ENCODE measurements at regions not wholly inside any gene's neighbourhood (a gene's known extent, or its start where the extent isn't known, plus 50 kb on each side); places are given as distances from the start of the nearest gene placed in this dataset.
"Not testable (repeated sequence)": the region's sequence is repeated elsewhere in the genome, so short reads cannot be mapped to it uniquely, and the experiment has no call there.

DNA sequence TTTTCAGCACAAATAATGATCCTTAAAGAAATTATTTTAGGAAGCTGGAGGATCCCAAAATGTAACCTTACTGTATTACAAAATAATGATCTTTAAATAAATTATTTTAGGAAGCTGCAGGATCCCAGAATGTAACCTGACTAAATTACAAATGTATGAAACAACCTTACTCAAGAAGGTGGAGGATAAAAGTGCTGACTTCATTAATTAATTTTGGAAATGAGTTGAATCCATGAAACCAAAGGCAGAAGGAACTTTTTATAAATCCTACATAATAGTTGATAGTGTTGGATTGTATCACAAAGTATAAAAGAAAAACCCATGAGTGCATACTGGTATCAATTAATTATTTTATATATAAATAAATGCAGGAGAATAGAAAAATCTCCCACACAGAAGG lies 859.9 kb downstream of the KCNJ2 start:
- no peak for DNase-seq

- DNase-seq = not testable (repeated sequence)
Measured at GRCh38 chr17:71031286-71031685, 862.0 kb downstream of the KCNJ2 start.

DNA sequence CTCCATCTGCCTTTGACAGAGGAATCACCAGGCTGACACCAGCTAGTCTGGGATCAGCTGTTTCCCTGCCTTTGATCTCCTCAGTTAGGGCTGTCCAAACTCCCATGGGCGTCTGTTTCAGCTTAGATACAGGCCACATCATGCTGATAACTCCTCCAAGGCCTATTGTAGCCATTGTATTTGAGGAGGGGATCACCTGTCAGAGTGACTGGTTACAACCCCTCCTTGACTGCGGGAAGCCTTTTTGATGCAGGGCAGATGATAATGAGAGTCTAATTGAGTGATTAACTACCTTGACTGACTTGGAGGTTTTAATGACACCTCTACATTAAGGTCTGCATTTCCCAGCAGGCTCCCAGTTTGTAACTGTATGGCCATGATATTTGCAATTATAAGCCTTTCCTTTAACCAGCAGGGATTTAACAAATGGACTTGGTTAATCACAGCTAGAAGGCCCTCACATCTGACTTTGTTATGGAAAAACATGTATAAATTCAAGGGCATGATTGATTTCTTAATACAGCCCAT lies 863.5 kb downstream of the KCNJ2 start:
- DNase-seq = no peak

- no peak for DNase-seq
Measured at GRCh38 chr17:71033336-71033735, 864.0 kb downstream of the KCNJ2 start.

DNA sequence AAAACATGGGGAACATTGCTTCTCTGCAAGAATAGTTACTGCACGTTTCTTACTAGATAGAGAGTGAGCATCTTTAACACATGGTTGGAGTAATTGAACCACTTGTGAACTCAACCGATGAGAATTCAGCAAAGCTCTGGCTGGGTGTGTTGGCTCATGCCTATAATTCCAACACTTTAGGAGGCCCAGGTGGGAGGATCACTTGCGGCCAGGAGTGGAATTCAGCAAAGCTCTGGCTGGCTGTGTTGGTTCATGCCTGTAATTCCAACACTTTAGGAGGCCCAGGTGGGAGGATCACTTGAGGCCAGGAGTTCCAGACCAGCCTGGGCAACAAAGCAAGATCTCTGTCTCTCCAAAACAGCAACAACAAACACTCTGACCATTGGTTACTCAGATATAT lies 865.9 kb downstream of the KCNJ2 start:
- DNase-seq = no peak

DNA sequence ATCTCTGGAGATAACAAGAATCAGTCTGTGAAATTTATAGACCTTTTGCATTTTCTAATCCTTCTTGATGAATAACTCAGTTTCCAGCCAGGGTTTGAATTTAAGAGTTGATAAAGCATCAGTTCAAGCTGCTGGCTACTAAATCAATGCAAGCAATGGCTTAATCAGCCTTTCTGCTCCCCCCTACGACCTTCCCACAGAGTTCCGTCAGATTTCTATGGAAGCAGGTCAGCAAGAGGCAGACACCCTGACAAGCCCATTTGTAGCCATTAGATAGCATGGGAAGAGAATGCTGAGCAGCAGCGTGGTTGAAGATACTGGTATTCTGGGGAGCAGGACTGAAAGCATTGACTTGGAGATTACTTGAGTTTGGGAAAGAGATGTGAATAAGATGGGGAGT lies 868.1 kb downstream of the KCNJ2 start:
- DNase-seq = no peak

DNA sequence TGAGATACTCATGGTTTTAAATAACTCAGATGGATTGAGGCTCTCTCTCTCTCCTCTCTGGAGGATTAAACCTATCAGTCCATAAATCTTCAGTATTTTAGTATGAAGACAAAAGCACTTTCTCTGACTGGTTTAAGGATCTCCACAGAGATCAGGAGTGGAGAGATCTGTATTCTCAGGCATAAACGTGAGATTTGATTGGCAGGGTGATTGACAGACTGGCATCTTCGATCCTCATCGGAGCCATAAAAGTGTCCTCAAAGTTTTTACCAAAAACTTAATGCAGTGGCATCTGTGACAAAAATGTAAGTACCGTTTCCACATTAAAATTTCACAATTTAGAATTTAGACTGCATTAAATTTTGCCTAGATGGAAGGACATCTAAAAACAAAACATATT lies 870.1 kb downstream of the KCNJ2 start:
- no peak for DNase-seq

- DNase-seq = no peak
Measured at GRCh38 chr17:71052971-71053370, 883.6 kb downstream of the KCNJ2 start.

GRCh38 chr17:71055128-71055527 lies 885.8 kb downstream of the KCNJ2 start:
- no peak for DNase-seq

- DNase-seq = no peak
Measured at GRCh38 chr17:71057448-71057847, 888.1 kb downstream of the KCNJ2 start.

GRCh38 chr17:71057938-71058337 lies 888.6 kb downstream of the KCNJ2 start:
- no peak for DNase-seq

DNA sequence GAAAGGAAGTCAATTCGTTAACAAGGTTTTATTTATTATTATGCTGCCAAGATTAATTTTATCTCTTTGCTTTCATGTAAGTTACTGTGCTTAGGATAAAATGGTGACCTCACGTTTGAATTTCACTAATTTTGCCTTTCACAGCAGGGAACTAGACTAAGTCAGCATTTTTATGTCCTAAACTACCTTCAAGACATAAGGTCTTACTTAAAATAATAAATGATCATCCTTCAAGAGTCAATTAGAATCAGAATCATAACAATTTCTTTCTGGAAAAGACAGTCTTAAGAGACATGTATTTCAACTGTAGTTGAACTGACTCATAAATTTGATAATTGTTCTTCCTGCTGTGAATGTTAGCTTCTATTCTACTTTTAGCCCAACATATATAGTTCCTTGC lies 893.8 kb downstream of the KCNJ2 start:
- no peak for DNase-seq

DNA sequence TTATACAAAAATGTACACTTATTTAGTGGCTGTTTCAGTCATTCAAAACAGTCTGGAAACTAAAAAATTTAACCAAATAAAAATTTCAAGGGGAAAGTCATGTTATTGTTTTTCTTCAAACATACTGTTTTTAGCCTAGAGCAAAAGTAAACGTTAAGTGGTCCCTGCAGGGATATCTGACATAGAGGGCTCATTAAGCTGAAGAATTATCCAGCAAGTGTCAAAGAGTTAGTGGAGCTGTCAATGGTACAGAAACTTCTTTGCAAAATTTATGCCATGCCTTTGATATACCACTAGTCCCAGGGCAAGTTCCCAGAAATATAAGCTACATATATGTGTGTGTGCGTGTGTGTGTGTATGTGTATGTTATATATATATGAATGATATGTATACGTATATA lies 894.2 kb downstream of the KCNJ2 start:
- DNase-seq = no peak

DNA sequence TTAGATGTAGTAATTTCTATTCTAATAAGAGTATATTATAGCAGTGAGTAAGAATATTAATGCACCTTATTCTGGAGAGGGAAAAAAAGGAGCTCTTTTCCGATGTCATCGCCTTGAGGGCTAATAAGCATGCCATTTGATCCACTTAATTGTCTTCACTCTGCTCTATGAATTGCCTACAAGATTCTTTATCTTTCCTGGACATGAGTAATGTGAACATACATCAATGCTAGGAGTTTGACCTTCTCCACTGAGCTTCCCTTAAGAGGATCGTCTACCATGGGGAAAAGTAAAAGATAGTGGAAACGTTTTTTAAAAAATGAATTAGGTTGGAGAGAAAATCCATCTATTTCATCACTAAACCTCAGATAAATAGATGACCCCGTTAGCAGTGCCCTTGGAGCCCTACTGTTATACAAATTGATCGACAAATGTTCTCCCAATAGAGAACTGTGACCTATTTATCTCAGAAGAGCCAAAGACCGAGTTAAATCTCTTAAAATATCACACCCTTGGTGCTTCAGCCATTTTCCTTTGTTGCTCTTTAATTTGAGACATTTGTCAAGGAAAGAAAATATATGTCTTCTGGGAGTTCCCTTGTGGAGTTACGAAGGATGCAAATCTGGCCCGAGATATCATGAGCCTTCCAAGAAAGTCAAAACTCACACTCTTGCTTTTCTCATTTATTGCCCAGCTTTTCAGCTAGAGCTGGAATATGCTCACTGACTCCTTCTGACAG lies 898.5 kb downstream of the KCNJ2 start:
- no peak for DNase-seq

GRCh38 chr17:71068408-71068750 lies 899.0 kb downstream of the KCNJ2 start:
- DNase-seq = no peak

- DNase-seq = no peak
Measured at GRCh38 chr17:71071041-71071440, 901.7 kb downstream of the KCNJ2 start.

- no peak for DNase-seq
Measured at GRCh38 chr17:71071837-71072236, 902.5 kb downstream of the KCNJ2 start.

DNA sequence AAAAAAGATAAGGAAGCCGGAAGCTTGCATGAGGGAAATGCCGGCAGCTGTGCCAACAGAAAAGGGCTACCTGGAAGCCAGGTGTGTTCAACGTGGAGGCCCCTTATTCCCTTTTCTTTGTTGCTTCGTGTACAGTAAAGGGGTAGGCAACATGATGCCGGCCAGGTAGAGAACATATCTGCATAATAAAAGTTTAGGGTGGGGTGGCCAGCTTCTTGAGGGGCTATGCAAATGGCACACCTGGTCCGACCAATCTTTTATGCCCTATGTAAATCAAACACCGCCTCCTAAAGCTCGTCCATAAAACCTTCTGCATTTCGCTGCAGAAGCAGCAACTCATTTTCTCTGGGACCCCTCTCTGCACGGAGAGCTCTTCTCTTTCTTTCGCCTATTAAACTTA lies 911.6 kb downstream of the KCNJ2 start:
- DNase-seq = no peak

DNA sequence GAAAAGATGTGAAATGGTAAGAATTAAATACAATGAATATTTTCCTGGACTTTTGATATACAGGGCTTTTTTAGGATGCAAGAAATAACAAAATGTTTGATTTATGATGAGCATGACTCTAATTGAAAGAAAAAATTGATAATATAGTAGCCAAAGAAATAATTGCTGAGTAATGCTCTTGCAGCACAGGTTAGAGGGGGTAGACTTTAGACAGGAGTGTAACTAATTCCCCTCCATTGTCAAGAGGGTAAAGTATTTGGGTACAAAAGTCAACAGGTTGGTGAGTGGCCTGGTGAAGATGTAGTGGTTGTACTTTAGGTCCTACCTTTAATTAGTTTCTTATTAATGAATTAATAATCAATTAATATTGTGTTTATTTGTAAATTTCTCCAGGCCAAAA lies 912.3 kb downstream of the KCNJ2 start:
- no peak for DNase-seq

- no peak for DNase-seq
Measured at GRCh38 chr17:71084219-71084618, 914.9 kb downstream of the KCNJ2 start.

- no peak for DNase-seq
Measured at GRCh38 chr17:71084838-71085237, 915.5 kb downstream of the KCNJ2 start.

DNA sequence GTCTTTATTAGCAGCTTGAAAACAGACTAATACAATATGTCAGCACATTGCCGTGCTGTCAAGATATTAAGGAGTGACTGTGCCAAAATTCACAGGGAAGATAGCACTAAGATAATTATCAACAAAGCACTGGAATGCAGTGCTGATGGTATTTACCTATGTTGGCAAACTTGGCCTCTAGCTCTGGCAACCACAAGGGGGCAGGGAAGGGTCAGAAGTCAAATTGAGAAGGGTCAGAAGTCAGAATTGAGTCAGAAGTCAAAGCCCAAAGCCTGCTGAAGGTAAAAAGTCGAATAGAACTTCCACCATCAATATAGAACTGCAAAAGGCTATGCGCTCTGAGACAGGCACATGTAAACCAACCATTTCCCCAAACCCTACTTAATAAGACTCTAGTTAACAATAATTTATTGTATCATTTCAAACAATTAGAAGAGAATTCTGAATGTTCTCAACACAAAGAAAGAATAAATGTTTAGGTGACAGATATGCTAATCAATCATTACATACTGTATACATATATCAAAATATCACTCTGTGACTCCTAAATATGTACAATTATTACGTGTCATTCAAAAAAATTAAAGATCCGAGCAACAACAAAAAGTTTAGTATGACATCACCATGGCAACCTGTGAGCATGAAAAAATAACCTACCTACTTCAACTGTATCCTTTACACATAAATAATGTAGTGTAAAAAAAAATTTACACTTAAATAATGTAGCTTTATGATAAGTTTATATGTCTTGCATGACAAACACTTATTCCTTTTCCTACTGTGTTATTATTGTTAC lies 916.1 kb downstream of the KCNJ2 start:
- no peak for DNase-seq

DNA sequence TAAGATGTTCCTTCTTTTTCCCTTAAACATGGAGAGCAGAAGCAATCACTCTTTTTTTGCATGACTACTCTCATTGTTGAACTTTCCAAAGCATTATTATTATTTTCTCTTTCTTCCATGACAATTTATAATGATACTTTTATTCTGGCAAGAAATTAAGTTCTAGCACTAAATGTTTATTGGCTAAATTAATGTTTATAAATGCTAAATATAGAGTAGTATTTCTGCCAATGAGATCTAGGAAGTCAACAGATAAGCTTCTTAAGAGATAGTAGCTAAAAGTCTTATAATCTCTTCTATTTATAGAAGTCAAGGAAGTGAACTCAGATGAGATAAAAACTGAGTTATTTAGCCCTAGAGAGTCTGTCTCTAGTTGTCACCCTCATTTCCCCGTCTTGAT lies 920.1 kb downstream of the KCNJ2 start:
- no peak for DNase-seq

DNA sequence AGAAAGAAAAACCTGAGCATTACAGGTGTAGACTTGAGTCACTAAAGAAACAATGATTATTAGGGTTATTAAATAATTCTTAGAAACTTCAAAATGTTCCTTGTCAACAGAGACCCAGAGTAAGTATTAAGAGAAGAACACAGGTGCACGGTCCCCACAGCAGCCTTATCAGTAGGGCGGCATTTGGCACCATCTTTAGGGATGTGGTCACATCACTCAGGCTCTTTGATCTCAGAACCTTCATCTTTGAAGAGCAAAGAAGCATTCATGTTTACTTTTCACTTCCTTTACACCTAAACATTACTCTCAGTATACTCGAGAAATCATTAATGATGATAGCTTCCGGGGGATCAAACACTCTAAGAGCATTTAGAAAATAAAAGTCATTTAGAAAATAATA lies 928.7 kb downstream of the KCNJ2 start:
- DNase-seq = no peak
